Upper lobe of left lung (tissue), 6 donors: ENCODE measurements at regions not wholly inside any gene's neighbourhood (a gene's known extent, or its start where the extent isn't known, plus 50 kb on each side); places are given as distances from the start of the nearest gene placed in this dataset.

Source experiments
- ATAC-seq, 2 donors: fragments of 200-7000 bp; cut with Tn5 transposase; one replicate each; pipeline ENCODE4 v1.9.1; 2022; ENCODE audit warnings: mild to moderate bottlenecking in 2 of 2, moderate library complexity in 2 of 2; ENCODE audit not compliant: low FRiP score in 2 of 2
- DNase-seq, 2 donors: peaks; one replicate each; pipeline ENCODE4 v3.0.0-alpha.2; 2019 to 2020
- H3K27ac ChIP-seq, 4 donors: fragments of 200-600 bp; sonication (generic); one replicate each; pipeline ENCODE4 v1.5.1; 2016 to 2019
- H3K27me3 ChIP-seq, 4 donors: fragments of 200-600 bp; sonication (generic); one replicate each; pipeline ENCODE4 v1.5.1; 2017 to 2019
- H3K36me3 ChIP-seq, 4 donors: fragments of 200-600 bp; sonication (generic); one replicate each; pipeline ENCODE4 v1.5.1; 2016 to 2019
- H3K4me1 ChIP-seq, 4 donors: fragments of 200-600 bp; sonication (generic); one replicate each; pipeline ENCODE4 v1.5.1; 2018 to 2019
- H3K4me3 ChIP-seq, 4 donors: fragments of 200-600 bp; sonication (generic); one replicate each; pipeline ENCODE4 v1.5.1; 2017 to 2019; ENCODE audit warnings: mild to moderate bottlenecking in 2 of 4, moderate library complexity in 1 of 4
- H3K9me3 ChIP-seq, 4 donors: fragments of 200-600 bp; sonication (generic); one replicate each; pipeline ENCODE4 v1.5.1; 2018 to 2019
- CTCF ChIP-seq, 6 experiments: fragments of 450-650 bp in 4 of 6; fragments of 200-600 bp in 2 of 6; sonication (generic) in 2 of 6; IDR thresholded peaks; one replicate each; pipeline ENCODE4 v1.5.1; 2016 to 2019; ENCODE audit warnings: antibody characterized with exemption in 6 of 6
- EP300 ChIP-seq, 4 donors: sonication (generic); formaldehyde crosslinking; IDR thresholded peaks; one replicate each; pipeline ENCODE4 v1.5.1; 2017; ENCODE audit warnings: antibody characterized with exemption in 4 of 4, control low read depth in 2 of 4
- POLR2A ChIP-seq, 4 donors: fragments of 450-650 bp; IDR thresholded peaks; one replicate each; pipeline ENCODE4 v1.5.1; 2016 to 2017; ENCODE audit warnings: antibody characterized with exemption in 4 of 4, mild to moderate bottlenecking in 2 of 4
- POLR2AphosphoS5 ChIP-seq, 2 donors: sonication (generic); formaldehyde crosslinking; IDR thresholded peaks; one replicate each; pipeline ENCODE4 v1.5.1; 2017; ENCODE audit warnings: antibody characterized with exemption in 2 of 2
- WGBS, 2 donors: methylation state at CpG; one replicate each; pipeline ENCODE4 v1.1.5; 2017 to 2018; 5-methylcytosine and 5-hydroxymethylcytosine counted together
- donor health status: DM: no; HTN: no; CAD: no; lungs with moderate emphysema.
- donor health status: DM: no; HTN: yes; CAD: no; lungs with severe emphysema.

GRCh38 chr9:28287455-28287854 lies 714.2 kb upstream of the C9orf72 start:
- TF ChIP-seq POLR2A (IDR thresholded peaks at IDR 0.05) (no peak), CTCF (IDR thresholded peaks at IDR 0.05) (no peak), POLR2AphosphoS5 (IDR thresholded peaks at IDR 0.05) (no peak), EP300 (IDR thresholded peaks at IDR 0.05) (no peak)
- 54 to 55% methylated on average over 4 of the region's 4 CpGs for WGBS, 2 donors
- ATAC-seq (no peak), DNase-seq (no peak)
- no peak overlapping the region for H3K27ac ChIP-seq
- H3K27me3 ChIP-seq = no peaks in the 10 kb centered on the region
- H3K4me3 ChIP-seq = no peak overlapping the region
- H3K9me3 ChIP-seq = no peaks in the 10 kb centered on the region
- H3K36me3 ChIP-seq = no peaks in the 10 kb centered on the region
- no peaks in the 10 kb centered on the region for H3K4me1 ChIP-seq

- no peaks in the 10 kb centered on the region for H3K36me3 ChIP-seq
- ATAC-seq (no peak), DNase-seq (no peak)
- H3K27me3 ChIP-seq = no peaks in the 10 kb centered on the region
- H3K4me3 ChIP-seq = no peak overlapping the region
- no peak overlapping the region for H3K27ac ChIP-seq
- TF ChIP-seq POLR2A (IDR thresholded peaks at IDR 0.05) (no peak), CTCF (IDR thresholded peaks at IDR 0.05) (no peak), POLR2AphosphoS5 (IDR thresholded peaks at IDR 0.05) (no peak), EP300 (IDR thresholded peaks at IDR 0.05) (no peak)
- H3K9me3 ChIP-seq = no peaks in the 10 kb centered on the region
- H3K4me1 ChIP-seq = no peaks in the 10 kb centered on the region
Measured at GRCh38 chr9:28289746-28290145, 716.5 kb upstream of the C9orf72 start.

GRCh38 chr9:28293369-28294090 lies 720.2 kb upstream of the C9orf72 start:
- ATAC-seq (no peak), DNase-seq (no peak)
- TF ChIP-seq POLR2A (IDR thresholded peaks at IDR 0.05) (no peak), EP300 (IDR thresholded peaks at IDR 0.05) (no peak), POLR2AphosphoS5 (IDR thresholded peaks at IDR 0.05) (no peak), CTCF (IDR thresholded peaks at IDR 0.05) (no peak)
- Histone ChIP-seq H3K27ac (no peak overlapping the region), H3K27me3 (no peaks in the 10 kb centered on the region), H3K36me3 (no peaks in the 10 kb centered on the region), H3K4me1 (no peaks in the 10 kb centered on the region), H3K4me3 (no peak overlapping the region), H3K9me3 (no peaks in the 10 kb centered on the region)
- WGBS, 2 donors = 75 to 82% methylated on average over 3 of the region's 3 CpGs

- TF ChIP-seq POLR2A (IDR thresholded peaks at IDR 0.05) = no peak
- DNase-seq = no peak
- ATAC-seq = no peak
Measured at GRCh38 chr9:28301281-28301680, 728.0 kb upstream of the C9orf72 start.

GRCh38 chr9:28317745-28318144 lies 744.5 kb upstream of the C9orf72 start:
- Histone ChIP-seq H3K4me1 (no peaks in the 10 kb centered on the region), H3K36me3 (no peaks in the 10 kb centered on the region), H3K27ac (no peak overlapping the region), H3K9me3 (no peaks in the 10 kb centered on the region), H3K4me3 (no peak overlapping the region), H3K27me3 (no peaks in the 10 kb centered on the region)
- WGBS, 2 donors = 56 to 79% methylated on average over 1 of the region's 1 CpG
- ATAC-seq (no peak), DNase-seq (no peak)
- TF ChIP-seq POLR2A (IDR thresholded peaks at IDR 0.05) (no peak), CTCF (IDR thresholded peaks at IDR 0.05) (no peak), EP300 (IDR thresholded peaks at IDR 0.05) (no peak), POLR2AphosphoS5 (IDR thresholded peaks at IDR 0.05) (no peak)

More at GRCh38 chr9:28301281-28301680, 728.0 kb upstream of the C9orf72 start:
- H3K4me1 ChIP-seq = no peaks in the 10 kb centered on the region
- no peaks in the 10 kb centered on the region for H3K36me3 ChIP-seq
- no peaks in the 10 kb centered on the region for H3K9me3 ChIP-seq
- H3K27me3 ChIP-seq = no peaks in the 10 kb centered on the region
- no peak overlapping the region for H3K4me3 ChIP-seq
- no peak overlapping the region for H3K27ac ChIP-seq
